MM.1S (cell line): ENCODE measurements at regions not wholly inside any gene's neighbourhood (a gene's known extent, or its start where the extent isn't known, plus 50 kb on each side); places are given as distances from the start of the nearest gene placed in this dataset.

Experiments
- DNase-seq: peaks from one replicate; pipeline ENCODE4 v3.0.0-alpha.2; 2015
- H2AFZ ChIP-seq: fragments of 300-600 bp; sonication (generic); 2 replicates; pipeline ENCODE4 v1.6.0; 2016; ENCODE audit warnings: antibody characterized with exemption, low read length
- H3F3A ChIP-seq: fragments of 300-600 bp; sonication (generic); 2 replicates; pipeline ENCODE4 v1.6.1; 2016; ENCODE audit warnings: mild to moderate bottlenecking, antibody characterized with exemption, low read length, moderate library complexity, mixed read lengths; ENCODE audit not compliant: insufficient read depth
- H3K27ac ChIP-seq: fragments of 300-600 bp; sonication (generic); 2 replicates; pipeline ENCODE4 v1.5.1; 2016; ENCODE audit warnings: mild to moderate bottlenecking, low read length
- H3K27me3 ChIP-seq: fragments of 300-600 bp; sonication (generic); replicated peaks from 2 replicates; pipeline ENCODE4 v1.6.0; 2016; ENCODE audit warnings: low read length; ENCODE audit not compliant: insufficient read depth
- H3K36me3 ChIP-seq: fragments of 300-600 bp; sonication (generic); replicated peaks from 2 replicates; pipeline ENCODE4 v1.6.1; 2016; ENCODE audit warnings: mild to moderate bottlenecking, low read length, mixed read lengths; ENCODE audit not compliant: insufficient read depth
- H3K4me1 ChIP-seq: fragments of 300-600 bp; sonication (generic); 2 replicates; pipeline ENCODE4 v1.6.1; 2016; ENCODE audit warnings: low read length, mixed read lengths
- H3K4me2 ChIP-seq: fragments of 300-600 bp; sonication (generic); 2 replicates; pipeline ENCODE4 v1.6.0; 2016; ENCODE audit warnings: low read depth, low read length
- H3K4me3 ChIP-seq: fragments of 300-600 bp; sonication (generic); 2 replicates; pipeline ENCODE4 v1.5.1; 2016; ENCODE audit warnings: low read length, mixed read lengths
- H3K79me2 ChIP-seq: fragments of 300-600 bp; sonication (generic); 2 replicates; pipeline ENCODE4 v1.6.1; 2016; ENCODE audit warnings: mixed run types, low read length, mixed read lengths
- H3K9ac ChIP-seq: fragments of 300-600 bp; sonication (generic); 2 replicates; pipeline ENCODE4 v1.6.1; 2016; ENCODE audit warnings: low read length, mixed read lengths
- H3K9me2 ChIP-seq: fragments of 300-600 bp; sonication (generic); replicated peaks from 2 replicates; pipeline ENCODE4 v1.6.1; 2016; ENCODE audit warnings: mild to moderate bottlenecking, low read length, mixed read lengths; ENCODE audit not compliant: insufficient read depth
- H3K9me3 ChIP-seq: fragments of 300-600 bp; sonication (generic); replicated peaks from 2 replicates; pipeline ENCODE4 v1.6.1; 2016; ENCODE audit warnings: mild to moderate bottlenecking, low read length, mixed read lengths; ENCODE audit not compliant: insufficient read depth
- H4K20me1 ChIP-seq: fragments of 300-600 bp; sonication (generic); 2 replicates; pipeline ENCODE4 v1.6.1; 2016; ENCODE audit warnings: mild to moderate bottlenecking, low read length, moderate library complexity, mixed read lengths; ENCODE audit not compliant: insufficient read depth
- CTCF ChIP-seq: fragments of 300-600 bp; sonication (generic); IDR thresholded peaks from 2 replicates; pipeline ENCODE4 v1.5.1; 2016; ENCODE audit warnings: antibody characterized with exemption, low read length, mixed read lengths
- EZH2 ChIP-seq: fragments of 300-600 bp; sonication (generic); optimal IDR thresholded peaks from 2 replicates; pipeline ENCODE3; 2017; ENCODE audit warnings: low read depth, mild to moderate bottlenecking, antibody characterized with exemption, low read length, mixed read lengths
- EZH2phosphoT487 ChIP-seq: fragments of 300-600 bp; sonication (generic); IDR thresholded peaks from 2 replicates; pipeline ENCODE4 v1.6.1; 2018; ENCODE audit warnings: antibody characterized with exemption, low read length

GRCh38 chr5:165127941-165128340 is 1622.5 kb downstream of the MAT2B start:
- DNase-seq: no peak
- H3K9me2 ChIP-seq: no peaks in the 10 kb centered on the region
- H3K27me3 ChIP-seq: no peaks in the 10 kb centered on the region
- H2AFZ ChIP-seq: no peak overlapping the region
- H3K4me1 ChIP-seq: no peaks in the 10 kb centered on the region
- no peak overlapping the region for H3K9ac ChIP-seq
- no peak overlapping the region for H3K4me2 ChIP-seq
- H3K4me3 ChIP-seq: no peak overlapping the region
- H3K36me3 ChIP-seq: no peaks in the 10 kb centered on the region
- no peaks in the 10 kb centered on the region for H3F3A ChIP-seq
- no peak overlapping the region for H3K27ac ChIP-seq
- no peaks in the 10 kb centered on the region for H3K9me3 ChIP-seq
- TF ChIP-seq EZH2phosphoT487 (no peak), CTCF (no peak), EZH2 (no peak)
- no peaks in the 10 kb centered on the region for H4K20me1 ChIP-seq
- H3K79me2 ChIP-seq: no peaks in the 10 kb centered on the region

GRCh38 chr5:165130656-165131055 is 1625.2 kb downstream of the MAT2B start:
- no peak for DNase-seq
- H4K20me1 ChIP-seq: no peaks in the 10 kb centered on the region
- no peaks in the 10 kb centered on the region for H3K36me3 ChIP-seq
- H3K9me3 ChIP-seq: no peaks in the 10 kb centered on the region
- no peak overlapping the region for H3K27ac ChIP-seq
- H3K27me3 ChIP-seq: no peaks in the 10 kb centered on the region
- no peak overlapping the region for H3K4me3 ChIP-seq
- no peak overlapping the region for H3K9ac ChIP-seq
- no peaks in the 10 kb centered on the region for H3K9me2 ChIP-seq
- no peak for TF ChIP-seq EZH2
- no peak for TF ChIP-seq EZH2phosphoT487
- no peak for TF ChIP-seq CTCF
- H3K4me1 ChIP-seq: no peaks in the 10 kb centered on the region
- H3F3A ChIP-seq: no peaks in the 10 kb centered on the region
- no peak overlapping the region for H3K4me2 ChIP-seq
- H2AFZ ChIP-seq: no peak overlapping the region
- H3K79me2 ChIP-seq: no peaks in the 10 kb centered on the region

- Histone ChIP-seq H2AFZ (no peak overlapping the region), H4K20me1 (no peaks in the 10 kb centered on the region), H3K4me1 (no peaks in the 10 kb centered on the region), H3K9me2 (no peaks in the 10 kb centered on the region), H3K27ac (no peak overlapping the region), H3K79me2 (no peaks in the 10 kb centered on the region), H3F3A (no peaks in the 10 kb centered on the region), H3K9ac (no peak overlapping the region), H3K4me2 (no peak overlapping the region), H3K4me3 (no peak overlapping the region), H3K27me3 (no peaks in the 10 kb centered on the region), H3K36me3 (no peaks in the 10 kb centered on the region), H3K9me3 (no peaks in the 10 kb centered on the region)
- TF ChIP-seq CTCF: no peak
- TF ChIP-seq EZH2phosphoT487: no peak
- no peak for TF ChIP-seq EZH2
- no peak for DNase-seq
Observed at GRCh38 chr5:165134155-165134554, 1628.7 kb downstream of the MAT2B start.
